ENCODE measurements at regions not wholly inside any gene's neighbourhood (a gene's known extent, or its start where the extent isn't known, plus 50 kb on each side); places are given as distances from the start of the nearest gene placed in this dataset.

- H3K27ac Mint-ChIP-seq, result no peak overlapping the region
- H3K4me3 Mint-ChIP-seq, result no peak overlapping the region
- no peaks in the 10 kb centered on the region for H3K9me3 Mint-ChIP-seq
- no peaks in the 10 kb centered on the region for H3K36me3 Mint-ChIP-seq
- ATAC-seq (ENCODE audit: low read depth), result no peak
- H3K27me3 Mint-ChIP-seq, result peaks cover 5% of the 10 kb centered on the region
- no peaks in the 10 kb centered on the region for H3K4me1 Mint-ChIP-seq
- POLR2A ChIA-PET, result no interaction called here
- DNase-seq, result no peak
These were observed 298.3 kb upstream of the ZMIZ1 start for GRCh38 chr10:78770167-78771090.

GRCh38 chr10:78771260-78771659, 297.5 kb upstream of the ZMIZ1 start:
- H3K4me1 Mint-ChIP-seq, result no peaks in the 10 kb centered on the region
- H3K27ac Mint-ChIP-seq, result no peak overlapping the region
- DNase-seq (no peak), ATAC-seq (ENCODE audit: low read depth) (no peak)
- peaks cover 6% of the 10 kb centered on the region for H3K27me3 Mint-ChIP-seq
- H3K4me3 Mint-ChIP-seq, result no peak overlapping the region
- POLR2A ChIA-PET, result no interaction called here
- no peaks in the 10 kb centered on the region for H3K9me3 Mint-ChIP-seq
- H3K36me3 Mint-ChIP-seq, result no peaks in the 10 kb centered on the region

DNA sequence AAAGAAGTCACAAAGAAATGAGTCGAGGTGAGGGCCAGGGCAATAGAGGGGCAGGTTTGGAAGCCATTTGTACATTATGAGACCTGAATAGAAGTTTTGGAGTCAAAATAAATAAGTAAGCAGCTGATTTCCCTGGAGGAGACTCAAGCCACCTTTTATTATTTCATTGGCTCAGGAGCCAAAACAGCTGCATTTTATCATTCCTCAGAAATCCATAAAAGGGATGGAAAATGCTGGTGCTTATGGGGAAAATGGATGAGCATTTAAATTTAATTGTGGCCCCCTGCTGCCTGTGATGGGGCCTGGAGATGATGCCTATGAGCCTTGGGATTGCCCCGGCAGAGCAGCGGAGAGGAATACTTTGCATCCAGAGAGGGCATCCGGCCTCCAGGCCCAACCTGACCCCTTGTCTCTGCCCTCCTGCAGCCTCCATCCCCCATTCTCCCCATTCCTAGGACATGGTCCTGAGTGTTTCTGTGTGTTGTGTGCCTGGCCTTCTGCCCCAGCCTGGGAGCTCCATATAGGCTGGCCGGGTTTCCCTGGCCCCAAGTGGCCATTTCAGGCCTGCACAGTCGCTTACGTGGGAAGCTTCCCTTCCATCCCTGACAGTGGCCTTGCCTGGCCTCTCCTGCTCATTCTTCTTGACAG, 296.8 kb upstream of the ZMIZ1 start:
- ATAC-seq (ENCODE audit: low read depth), result no peak
- Mint-ChIP-seq H3K4me1 (no peaks in the 10 kb centered on the region), H3K9me3 (no peaks in the 10 kb centered on the region), H3K27me3 (peaks cover 8% of the 10 kb centered on the region), H3K36me3 (no peaks in the 10 kb centered on the region), H3K4me3 (no peak overlapping the region), H3K27ac (no peak overlapping the region)
- POLR2A ChIA-PET, result no interaction called here
- DNase-seq, result no peak

- H3K4me3 Mint-ChIP-seq, result no peak overlapping the region
- no peaks in the 10 kb centered on the region for H3K9me3 Mint-ChIP-seq
- ATAC-seq (ENCODE audit: low read depth) (no peak), DNase-seq (no peak)
- no peaks in the 10 kb centered on the region for H3K36me3 Mint-ChIP-seq
- peaks cover 8% of the 10 kb centered on the region for H3K27me3 Mint-ChIP-seq
- H3K4me1 Mint-ChIP-seq, result no peaks in the 10 kb centered on the region
- POLR2A ChIA-PET, result no interaction called here
- no peak overlapping the region for H3K27ac Mint-ChIP-seq
These were observed 296.3 kb upstream of the ZMIZ1 start for GRCh38 chr10:78772486-78772885.

- Mint-ChIP-seq H3K27me3 (peaks cover 8% of the 10 kb centered on the region), H3K4me3 (no peak overlapping the region), H3K36me3 (no peaks in the 10 kb centered on the region), H3K9me3 (no peaks in the 10 kb centered on the region), H3K27ac (no peak overlapping the region), H3K4me1 (no peaks in the 10 kb centered on the region)
- POLR2A ChIA-PET, result no interaction called here
- no peak for DNase-seq
- ATAC-seq (ENCODE audit: low read depth), result no peak
These were observed 295.7 kb upstream of the ZMIZ1 start for GRCh38 chr10:78772986-78773530.

DNA sequence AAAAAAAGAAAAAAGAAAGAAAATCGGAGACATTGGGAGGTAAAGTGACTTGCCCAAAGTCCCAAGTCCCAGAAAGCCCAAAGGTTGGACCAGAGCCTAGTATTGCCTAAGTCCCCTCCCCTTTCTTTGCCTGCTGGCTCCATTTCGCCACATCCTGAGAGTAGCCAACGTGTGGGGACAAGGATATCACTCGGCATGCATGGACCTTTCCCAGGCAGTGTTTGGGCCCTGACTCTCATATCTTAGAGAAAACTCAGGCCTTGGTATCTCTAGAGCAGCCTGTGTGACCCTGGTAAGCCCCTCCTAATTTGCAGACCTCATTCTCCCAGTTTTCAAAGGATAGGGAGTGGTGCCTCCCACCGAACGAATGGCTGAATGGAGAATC, 294.2 kb upstream of the ZMIZ1 start:
- ATAC-seq (ENCODE audit: low read depth), result no peak
- Mint-ChIP-seq H3K4me1 (no peaks in the 10 kb centered on the region), H3K27me3 (peaks cover 6% of the 10 kb centered on the region), H3K9me3 (no peaks in the 10 kb centered on the region), H3K36me3 (no peaks in the 10 kb centered on the region), H3K27ac (no peak overlapping the region), H3K4me3 (no peak overlapping the region)
- POLR2A ChIA-PET, result no interaction called here
- DNase-seq, result no peak

- Mint-ChIP-seq H3K36me3 (no peaks in the 10 kb centered on the region), H3K27ac (no peak overlapping the region), H3K27me3 (peaks cover 5% of the 10 kb centered on the region), H3K9me3 (no peaks in the 10 kb centered on the region), H3K4me3 (no peak overlapping the region), H3K4me1 (no peaks in the 10 kb centered on the region)
- POLR2A ChIA-PET, result no interaction called here
- DNase-seq (no peak), ATAC-seq (ENCODE audit: low read depth) (no peak)
These were observed 293.6 kb upstream of the ZMIZ1 start for GRCh38 chr10:78774999-78775711.

DNA sequence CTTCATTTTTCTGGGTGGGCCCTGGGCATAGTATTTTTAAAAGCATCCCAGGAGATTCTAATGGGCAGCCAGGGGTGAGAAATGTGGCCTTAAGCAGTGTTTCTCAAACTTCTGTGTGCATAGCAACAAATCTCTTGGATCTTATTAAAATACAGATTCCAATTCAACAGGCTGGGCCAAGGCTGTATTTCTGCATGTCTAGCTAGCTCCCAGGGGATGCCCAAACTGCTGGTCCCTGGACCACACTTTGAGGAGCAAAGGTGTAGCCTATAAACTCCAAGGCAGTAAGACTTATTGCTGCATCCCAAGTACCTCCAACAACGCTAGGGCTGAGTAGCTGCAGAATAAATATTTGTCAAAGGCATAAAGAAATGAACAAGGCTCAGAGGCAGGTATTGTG, 292.9 kb upstream of the ZMIZ1 start:
- Mint-ChIP-seq H3K4me3 (no peak overlapping the region), H3K27me3 (peaks cover 5% of the 10 kb centered on the region), H3K9me3 (no peaks in the 10 kb centered on the region), H3K4me1 (no peaks in the 10 kb centered on the region), H3K27ac (no peak overlapping the region), H3K36me3 (no peaks in the 10 kb centered on the region)
- POLR2A ChIA-PET, result no interaction called here
- DNase-seq (no peak), ATAC-seq (ENCODE audit: low read depth) (no peak)

DNA sequence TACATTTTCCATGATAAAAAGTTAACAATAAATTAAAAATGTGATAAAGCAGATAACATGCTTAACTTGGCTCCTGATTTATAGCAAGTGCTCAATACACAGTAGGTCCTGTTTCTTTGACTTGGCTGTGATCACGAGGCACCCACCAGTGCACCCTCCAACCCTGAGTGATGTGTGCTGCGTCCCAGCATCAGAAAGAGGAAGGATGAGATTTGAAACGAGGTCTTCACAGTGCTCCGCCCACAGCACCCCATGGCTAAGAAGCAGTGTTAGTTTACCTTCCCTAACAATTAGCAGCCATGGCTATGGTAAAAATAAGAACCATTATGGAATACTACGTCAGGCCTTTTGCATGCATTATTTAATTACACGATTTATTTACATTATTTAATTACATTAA, 292.0 kb upstream of the ZMIZ1 start:
- POLR2A ChIA-PET, result no interaction called here
- DNase-seq (no peak), ATAC-seq (ENCODE audit: low read depth) (no peak)
- Mint-ChIP-seq H3K27me3 (peaks cover 5% of the 10 kb centered on the region), H3K4me1 (no peaks in the 10 kb centered on the region), H3K36me3 (no peaks in the 10 kb centered on the region), H3K9me3 (no peaks in the 10 kb centered on the region), H3K27ac (no peak overlapping the region), H3K4me3 (no peak overlapping the region)

DNA sequence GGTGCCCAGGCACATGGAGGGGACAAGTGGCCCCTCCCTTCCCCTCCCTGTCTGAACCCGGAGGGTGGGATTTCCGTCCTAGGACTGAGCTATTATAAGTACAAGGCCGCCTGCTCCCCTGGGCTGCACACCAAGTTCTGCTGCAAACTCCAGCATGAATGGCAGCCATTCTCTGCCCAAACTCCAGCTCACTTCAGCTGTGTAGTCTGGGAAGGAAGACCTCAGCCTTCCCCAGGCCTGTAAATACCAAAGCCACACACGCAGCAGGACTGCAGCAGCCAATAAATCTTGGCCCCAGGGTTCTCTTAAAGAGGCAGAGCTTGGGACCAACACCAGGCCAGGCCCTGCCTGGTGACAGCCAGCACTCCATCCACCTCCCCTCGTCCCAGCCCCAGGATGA, 291.3 kb upstream of the ZMIZ1 start:
- DNase-seq (no peak), ATAC-seq (ENCODE audit: low read depth) (no peak)
- Mint-ChIP-seq H3K9me3 (no peaks in the 10 kb centered on the region), H3K27ac (no peak overlapping the region), H3K36me3 (no peaks in the 10 kb centered on the region), H3K4me3 (no peak overlapping the region), H3K27me3 (peaks cover 5% of the 10 kb centered on the region), H3K4me1 (no peaks in the 10 kb centered on the region)
- POLR2A ChIA-PET, result no interaction called here

GRCh38 chr10:78777867-78778266, 290.9 kb upstream of the ZMIZ1 start:
- H3K36me3 Mint-ChIP-seq, result no peaks in the 10 kb centered on the region

DNA sequence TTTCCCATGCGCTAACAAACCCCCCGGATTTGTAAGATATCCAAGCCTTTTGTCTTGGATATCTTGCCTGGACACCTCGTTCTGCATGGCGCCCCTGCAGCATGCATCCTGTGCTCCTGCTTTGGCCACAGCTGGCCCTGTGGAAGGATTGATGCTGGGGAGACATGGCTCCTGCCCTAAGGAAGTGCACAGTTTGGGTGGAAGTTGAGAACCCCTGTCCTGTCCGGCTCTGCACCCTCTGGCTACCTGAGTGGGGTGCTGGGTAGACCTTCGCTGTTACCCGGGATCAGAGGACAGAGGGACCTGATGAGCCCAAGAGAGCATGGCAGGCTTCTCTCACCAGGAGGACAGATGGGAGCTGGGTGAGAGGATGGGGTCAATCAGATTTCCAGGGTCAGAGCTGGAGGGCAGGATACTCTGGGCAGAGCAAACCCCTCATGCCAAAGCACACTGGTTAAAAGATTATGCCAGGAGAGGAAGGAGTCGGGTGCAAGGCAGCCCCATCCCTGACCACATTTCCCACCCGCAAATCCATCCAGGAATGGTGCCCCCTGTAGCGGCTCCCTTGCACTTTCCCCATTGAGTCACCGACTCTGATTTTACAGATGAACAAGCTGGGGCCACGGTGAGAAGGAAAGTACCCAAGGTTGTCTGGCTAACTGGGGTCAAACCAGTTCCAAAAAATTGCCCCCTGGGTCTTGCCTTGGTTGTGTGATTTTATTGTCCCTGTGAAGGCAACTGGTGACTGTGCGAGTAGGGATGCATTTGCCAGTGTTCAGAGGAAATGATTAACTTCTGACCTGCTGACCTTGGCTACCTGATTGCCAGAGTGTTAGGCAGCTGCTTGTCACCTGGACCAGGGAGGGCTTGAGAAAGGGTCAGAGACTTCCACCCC, 290.1 kb upstream of the ZMIZ1 start:
- ATAC-seq (ENCODE audit: low read depth) (no peak), DNase-seq (no peak)
- POLR2A ChIA-PET, result no interaction called here
- Mint-ChIP-seq H3K4me1 (no peaks in the 10 kb centered on the region), H3K9me3 (no peaks in the 10 kb centered on the region), H3K27me3 (peaks cover 7% of the 10 kb centered on the region), H3K36me3 (no peaks in the 10 kb centered on the region), H3K4me3 (no peak overlapping the region), H3K27ac (no peak overlapping the region)

More at GRCh38 chr10:78777867-78778266, 290.9 kb upstream of the ZMIZ1 start:
- H3K27ac Mint-ChIP-seq, result no peak overlapping the region
- peaks cover 5% of the 10 kb centered on the region for H3K27me3 Mint-ChIP-seq
- DNase-seq (no peak), ATAC-seq (ENCODE audit: low read depth) (no peak)
- no peaks in the 10 kb centered on the region for H3K4me1 Mint-ChIP-seq
- H3K4me3 Mint-ChIP-seq, result no peak overlapping the region
- H3K9me3 Mint-ChIP-seq, result no peaks in the 10 kb centered on the region
- POLR2A ChIA-PET, result no interaction called here
